DOHH2 (cell line): ENCODE measurements at regions not wholly inside any gene's neighbourhood (a gene's known extent, or its start where the extent isn't known, plus 50 kb on each side); places are given as distances from the start of the nearest gene placed in this dataset.

Experiments used
- H3F3A ChIP-seq: fragments of 200-600 bp; sonication (generic), shearing (Covaris generic); 2 replicates; pipeline ENCODE4 v1.6.0; 2016; ENCODE audit warnings: antibody characterized with exemption, mild to moderate bottlenecking; ENCODE audit not compliant: control insufficient read depth, insufficient read depth
- H3K27ac ChIP-seq: fragments of 200-600 bp; sonication (generic); 2 replicates; pipeline ENCODE4 v1.5.1; 2014; ENCODE audit warnings: low read depth, mild to moderate bottlenecking, low read length, moderate library complexity
- H3K27me3 ChIP-seq: fragments of 200-600 bp; sonication (generic); 2 replicates; pipeline ENCODE4 v1.6.1; 2014; ENCODE audit warnings: mild to moderate bottlenecking, low read length, mixed read lengths; ENCODE audit not compliant: control insufficient read depth
- H3K36me3 ChIP-seq: fragments of 200-600 bp; sonication (generic); 2 replicates; pipeline ENCODE4 v1.6.1; 2014; ENCODE audit warnings: mild to moderate bottlenecking, low read length, moderate library complexity, mixed read lengths; ENCODE audit not compliant: control insufficient read depth
- H3K4me1 ChIP-seq: fragments of 200-600 bp; sonication (generic); 2 replicates; pipeline ENCODE4 v1.6.1; 2014; ENCODE audit warnings: mild to moderate bottlenecking, low read length, mixed read lengths; ENCODE audit not compliant: control insufficient read depth
- H3K4me2 ChIP-seq: fragments of 200-600 bp; sonication (generic); 2 replicates; pipeline ENCODE4 v1.6.0; 2014; ENCODE audit warnings: mild to moderate bottlenecking, low read length, moderate library complexity
- H3K4me3 ChIP-seq: fragments of 200-600 bp; sonication (generic); 2 replicates; pipeline ENCODE4 v1.5.1; 2014; ENCODE audit warnings: mild to moderate bottlenecking, low read length, mixed read lengths
- H3K79me2 ChIP-seq: fragments of 200-600 bp; sonication (generic); 2 replicates; pipeline ENCODE4 v1.6.1; 2014; ENCODE audit warnings: mild to moderate bottlenecking, low read length, mixed read lengths; ENCODE audit not compliant: control insufficient read depth
- H3K9me2 ChIP-seq: fragments of 200-600 bp; sonication (generic); replicated peaks from 2 replicates; pipeline ENCODE4 v1.6.1; 2014; ENCODE audit warnings: mild to moderate bottlenecking, low read length, mixed read lengths; ENCODE audit not compliant: control insufficient read depth
- H3K9me3 ChIP-seq: fragments of 200-600 bp; sonication (generic); 2 replicates; pipeline ENCODE4 v1.6.1; 2014; ENCODE audit warnings: antibody characterized with exemption, low read length, mixed read lengths; ENCODE audit not compliant: control insufficient read depth, insufficient read depth
- H4K20me1 ChIP-seq: fragments of 200-600 bp; sonication (generic); 2 replicates; pipeline ENCODE4 v1.6.0; 2014; ENCODE audit warnings: low read depth, mild to moderate bottlenecking, antibody characterized with exemption, low read length, moderate library complexity; ENCODE audit not compliant: control insufficient read depth, insufficient read depth
- EZH2phosphoT487 ChIP-seq: fragments of 200-600 bp; sonication (generic); IDR thresholded peaks from 2 replicates; pipeline ENCODE4 v1.6.1; 2017; ENCODE audit warnings: borderline replicate concordance, mild to moderate bottlenecking, antibody characterized with exemption, low read length, moderate library complexity, mixed read lengths
- TF ChIP-seq, protein P1 (sequence below): fragments of 200-600 bp; sonication (generic); IDR thresholded peaks from one replicate; pipeline ENCODE4 v1.5.1; 2014; ENCODE audit warnings: antibody characterized with exemption, mild to moderate bottlenecking, low read depth, low read length; ENCODE audit not compliant: poor library complexity, severe bottlenecking

DNA sequence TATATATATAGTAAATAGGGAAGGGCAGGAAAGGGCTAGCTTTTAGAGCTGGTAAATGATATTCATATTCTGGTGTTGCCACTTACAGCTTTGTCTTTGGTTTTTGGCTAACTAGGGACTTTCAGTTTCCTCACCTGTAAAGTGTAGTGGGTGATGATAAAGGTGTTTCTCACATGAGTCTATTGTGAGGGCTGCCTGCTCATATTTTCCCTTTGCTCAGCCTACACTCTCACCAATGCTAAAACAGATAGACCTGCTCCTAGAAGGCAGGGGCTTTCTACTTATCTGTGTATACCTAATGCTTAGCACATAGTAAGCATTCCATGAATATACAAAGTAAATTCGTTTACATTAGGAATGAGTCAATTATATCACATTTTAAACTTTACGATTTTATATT is 137.2 kb upstream of the HS3ST1 start:
- H3K79me2 ChIP-seq = no peaks in the 10 kb centered on the region
- no peaks in the 10 kb centered on the region for H3K27me3 ChIP-seq
- no peak overlapping the region for H3K4me3 ChIP-seq
- H3K27ac ChIP-seq = no peak overlapping the region
- H3K9me3 ChIP-seq = no peaks in the 10 kb centered on the region
- H3K4me1 ChIP-seq = no peaks in the 10 kb centered on the region
- no peaks in the 10 kb centered on the region for H4K20me1 ChIP-seq
- no peaks in the 10 kb centered on the region for H3F3A ChIP-seq
- no peaks in the 10 kb centered on the region for H3K36me3 ChIP-seq
- H3K4me2 ChIP-seq = no peak overlapping the region
- TF ChIP-seq, protein P1, sequence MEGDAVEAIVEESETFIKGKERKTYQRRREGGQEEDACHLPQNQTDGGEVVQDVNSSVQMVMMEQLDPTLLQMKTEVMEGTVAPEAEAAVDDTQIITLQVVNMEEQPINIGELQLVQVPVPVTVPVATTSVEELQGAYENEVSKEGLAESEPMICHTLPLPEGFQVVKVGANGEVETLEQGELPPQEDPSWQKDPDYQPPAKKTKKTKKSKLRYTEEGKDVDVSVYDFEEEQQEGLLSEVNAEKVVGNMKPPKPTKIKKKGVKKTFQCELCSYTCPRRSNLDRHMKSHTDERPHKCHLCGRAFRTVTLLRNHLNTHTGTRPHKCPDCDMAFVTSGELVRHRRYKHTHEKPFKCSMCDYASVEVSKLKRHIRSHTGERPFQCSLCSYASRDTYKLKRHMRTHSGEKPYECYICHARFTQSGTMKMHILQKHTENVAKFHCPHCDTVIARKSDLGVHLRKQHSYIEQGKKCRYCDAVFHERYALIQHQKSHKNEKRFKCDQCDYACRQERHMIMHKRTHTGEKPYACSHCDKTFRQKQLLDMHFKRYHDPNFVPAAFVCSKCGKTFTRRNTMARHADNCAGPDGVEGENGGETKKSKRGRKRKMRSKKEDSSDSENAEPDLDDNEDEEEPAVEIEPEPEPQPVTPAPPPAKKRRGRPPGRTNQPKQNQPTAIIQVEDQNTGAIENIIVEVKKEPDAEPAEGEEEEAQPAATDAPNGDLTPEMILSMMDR = no peak
- TF ChIP-seq EZH2phosphoT487 = no peak
- H3K9me2 ChIP-seq = no peaks in the 10 kb centered on the region

DNA sequence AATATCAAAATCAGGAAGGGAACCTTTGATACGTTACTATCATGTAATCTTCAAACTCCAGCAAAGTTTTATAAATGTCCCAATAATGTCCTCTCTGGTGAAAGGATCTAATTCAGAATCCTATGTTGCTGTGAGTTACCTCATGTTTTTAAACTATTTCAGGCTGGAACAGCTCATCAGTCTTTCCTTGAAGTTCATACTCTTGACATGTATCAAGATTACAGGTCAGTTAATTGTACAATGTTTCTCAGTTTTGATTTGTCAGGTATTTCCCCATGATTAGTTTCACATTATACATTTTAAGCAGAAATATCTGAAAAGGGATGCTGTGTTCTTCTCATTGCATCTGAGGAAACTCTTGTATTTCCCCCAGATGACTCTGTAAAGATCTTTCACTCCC is 136.5 kb upstream of the HS3ST1 start:
- Histone ChIP-seq H3K9me3 (no peaks in the 10 kb centered on the region), H3K4me2 (no peak overlapping the region), H3K27ac (no peak overlapping the region), H3K27me3 (no peaks in the 10 kb centered on the region), H3F3A (no peaks in the 10 kb centered on the region), H3K4me3 (no peak overlapping the region), H3K79me2 (no peaks in the 10 kb centered on the region), H4K20me1 (no peaks in the 10 kb centered on the region), H3K36me3 (no peaks in the 10 kb centered on the region), H3K9me2 (no peaks in the 10 kb centered on the region), H3K4me1 (no peaks in the 10 kb centered on the region)
- TF ChIP-seq, protein P1 = no peak
- no peak for TF ChIP-seq EZH2phosphoT487

DNA sequence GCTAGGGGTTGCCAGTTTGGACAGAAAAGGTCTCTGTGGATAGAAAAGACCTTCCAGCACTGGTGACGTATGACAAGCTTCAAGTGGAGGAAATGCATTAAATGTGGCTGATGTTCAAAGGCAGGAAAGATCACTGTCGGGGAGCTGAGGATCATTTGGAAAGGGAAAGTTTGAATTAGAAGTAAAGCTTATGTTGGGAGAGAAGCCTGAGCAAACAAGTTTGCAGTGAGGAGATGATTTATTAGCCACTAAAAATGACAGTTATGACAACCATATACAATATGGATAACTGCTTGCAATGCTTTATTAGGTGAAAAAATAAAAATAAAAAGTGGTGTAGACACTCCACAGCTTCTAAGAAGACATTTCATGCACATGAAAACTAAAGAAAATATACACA is 135.3 kb upstream of the HS3ST1 start:
- Histone ChIP-seq H4K20me1 (no peaks in the 10 kb centered on the region), H3K36me3 (no peaks in the 10 kb centered on the region), H3K4me3 (no peak overlapping the region), H3K9me2 (no peaks in the 10 kb centered on the region), H3K27ac (no peak overlapping the region), H3K79me2 (no peaks in the 10 kb centered on the region), H3K4me2 (no peak overlapping the region), H3F3A (no peaks in the 10 kb centered on the region), H3K4me1 (no peaks in the 10 kb centered on the region), H3K27me3 (no peaks in the 10 kb centered on the region), H3K9me3 (no peaks in the 10 kb centered on the region)
- TF ChIP-seq, protein P1 = no peak
- TF ChIP-seq EZH2phosphoT487 = no peak

DNA sequence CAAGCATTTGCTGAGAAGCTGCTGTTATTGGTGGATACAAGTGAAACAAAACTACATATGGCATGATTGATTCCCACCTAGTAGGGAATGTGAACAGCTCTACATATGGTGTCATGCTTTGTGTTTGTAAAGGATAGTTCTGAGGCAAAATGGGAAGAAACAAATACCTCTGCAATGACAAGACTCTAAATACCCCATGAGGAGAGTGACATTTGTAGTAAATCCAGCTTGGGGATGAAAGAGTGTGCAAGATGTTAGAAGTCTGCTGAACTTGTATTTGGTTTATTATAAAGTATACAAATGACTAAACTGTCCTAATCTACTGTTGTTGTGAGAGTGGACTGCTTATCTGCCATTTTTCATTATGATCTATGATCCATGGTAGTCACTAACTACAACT is 120.8 kb upstream of the HS3ST1 start:
- Histone ChIP-seq H3K9me3 (no peaks in the 10 kb centered on the region), H3K4me2 (no peak overlapping the region), H3K27me3 (no peaks in the 10 kb centered on the region), H3F3A (no peaks in the 10 kb centered on the region), H3K4me1 (no peaks in the 10 kb centered on the region), H4K20me1 (no peaks in the 10 kb centered on the region), H3K36me3 (no peaks in the 10 kb centered on the region), H3K9me2 (no peaks in the 10 kb centered on the region), H3K79me2 (no peaks in the 10 kb centered on the region), H3K27ac (no peak overlapping the region), H3K4me3 (no peak overlapping the region)
- TF ChIP-seq, protein P1 = no peak
- no peak for TF ChIP-seq EZH2phosphoT487
